Activated CD4-positive, alpha-beta T cell treated with anti-CD3 and anti-CD28 coated beads, Interleukin-2, Interleukin-4, amounts not matched to agents 100 ng/mL and 50 ng/mL, durations not matched to agents 16 hours and 8 hours (primary cell): ENCODE measurements at regions not wholly inside any gene's neighbourhood (a gene's known extent, or its start where the extent isn't known, plus 50 kb on each side); places are given as distances from the start of the nearest gene placed in this dataset.

Experiments used
- DNase-seq: peaks from one replicate; pipeline ENCODE4 v3.0.0-alpha.2; 2020; ENCODE audit warnings: low spot score

GRCh38 chr4:18247189-18247588, 225.6 kb upstream of the LCORL start:
- no peak for DNase-seq

GRCh38 chr4:18242919-18243693, 221.6 kb upstream of the LCORL start:
- no peak for DNase-seq

GRCh38 chr4:18241727-18242126, 220.2 kb upstream of the LCORL start:
- DNase-seq = no peak

- no peak for DNase-seq
Measured at GRCh38 chr4:18234108-18234507, 212.6 kb upstream of the LCORL start.

GRCh38 chr4:18231726-18232125, 210.2 kb upstream of the LCORL start:
- no peak for DNase-seq

- no peak for DNase-seq
Measured at GRCh38 chr4:18227880-18228279, 206.3 kb upstream of the LCORL start.

- no peak for DNase-seq
Measured at GRCh38 chr4:18214411-18215055, 193.0 kb upstream of the LCORL start.

- DNase-seq = no peak
Measured at GRCh38 chr4:18213576-18214198, 192.1 kb upstream of the LCORL start.

- no peak for DNase-seq
Measured at GRCh38 chr4:18209448-18209847, 187.9 kb upstream of the LCORL start.

GRCh38 chr4:18203966-18204365, 182.4 kb upstream of the LCORL start:
- no peak for DNase-seq

GRCh38 chr4:18202486-18202885, 180.9 kb upstream of the LCORL start:
- no peak for DNase-seq

GRCh38 chr4:18201885-18202284, 180.3 kb upstream of the LCORL start:
- no peak for DNase-seq

- no peak for DNase-seq
Measured at GRCh38 chr4:18198653-18199052, 177.1 kb upstream of the LCORL start.

- no peak for DNase-seq
Measured at GRCh38 chr4:18197467-18197866, 175.9 kb upstream of the LCORL start.

- DNase-seq = no peak
Measured at GRCh38 chr4:18194278-18194677, 172.7 kb upstream of the LCORL start.

GRCh38 chr4:18192901-18193300, 171.3 kb upstream of the LCORL start:
- no peak for DNase-seq

- DNase-seq = no peak
Measured at GRCh38 chr4:18185491-18185890, 163.9 kb upstream of the LCORL start.

GRCh38 chr4:18180892-18181291, 159.3 kb upstream of the LCORL start:
- no peak for DNase-seq

- no peak for DNase-seq
Measured at GRCh38 chr4:18180122-18180521, 158.6 kb upstream of the LCORL start.

- DNase-seq = no peak
Measured at GRCh38 chr4:18171896-18172295, 150.3 kb upstream of the LCORL start.

GRCh38 chr4:18167831-18168230, 146.3 kb upstream of the LCORL start:
- no peak for DNase-seq

GRCh38 chr4:18166925-18167324, 145.4 kb upstream of the LCORL start:
- DNase-seq = no peak

- no peak for DNase-seq
Measured at GRCh38 chr4:18162453-18162852, 140.9 kb upstream of the LCORL start.
